Left lung (tissue), 4 donors: ENCODE measurements at regions not wholly inside any gene's neighbourhood (a gene's known extent, or its start where the extent isn't known, plus 50 kb on each side); places are given as distances from the start of the nearest gene placed in this dataset.

Experiments
- ATAC-seq: fragments of 200-7000 bp; cut with Tn5 transposase; one replicate; pipeline ENCODE4 v1.9.1; 2020; ENCODE audit warnings: moderate library complexity
- DNase-seq, 4 donors: peaks; one replicate each; pipeline ENCODE4 v3.0.0-alpha.2; 2013 to 2020
- H3K27ac ChIP-seq, 2 donors: fragments of 200-600 bp; sonication (generic) in 1 of 2; one replicate each; pipeline versions ENCODE4 v1.5.0 to v1.8.0; 2020 to 2021
- H3K27me3 ChIP-seq, 2 donors: fragments of 200-600 bp; sonication (generic) in 1 of 2; one replicate each; pipeline versions ENCODE4 v1.5.0 to v1.8.0; 2020 to 2021
- H3K36me3 ChIP-seq, 2 donors: fragments of 200-600 bp; sonication (generic) in 1 of 2; one replicate each; pipeline versions ENCODE4 v1.5.0 to v1.8.0; 2020 to 2021
- H3K4me1 ChIP-seq, 2 donors: fragments of 200-600 bp; one replicate each; pipeline ENCODE4 v1.8.0; 2021
- H3K4me3 ChIP-seq, 2 donors: fragments of 200-600 bp; sonication (generic) in 1 of 2; one replicate each; pipeline versions ENCODE4 v1.5.0 to v1.8.0; 2020 to 2021; ENCODE audit warnings: mild to moderate bottlenecking in 1 of 2
- H3K9me3 ChIP-seq, 2 donors: fragments of 200-600 bp; sonication (generic) in 1 of 2; one replicate each; pipeline versions ENCODE4 v1.5.0 to v1.8.0; 2020 to 2021
- CTCF ChIP-seq, 2 donors: fragments of 200-600 bp; sonication (generic) in 1 of 2; IDR thresholded peaks; one replicate each; pipeline versions ENCODE4 v1.5.0 to v1.8.0; 2021; ENCODE audit warnings: antibody characterized with exemption in 2 of 2
- intact Hi-C, 2 donors: fragments of 100-400 bp; cut with DNase I; formaldehyde crosslinking; loops; one replicate each; pipeline versions ENCODE4 v1.11.2 to v1.14.2; 2022
- donor health status: DM: no; HTN: yes; CAD: no.
- donor health status: DM: no; HTN: no; CAD: no.

GRCh38 chr6:166824880-166825250 is 131.5 kb downstream of the RNASET2 start:
- H3K27ac ChIP-seq: no peak overlapping the region
- no peaks in the 10 kb centered on the region for H3K4me1 ChIP-seq
- no peaks in the 10 kb centered on the region for H3K36me3 ChIP-seq
- no peak overlapping the region for H3K4me3 ChIP-seq
- ATAC-seq (no peak), DNase-seq (no peak)
- H3K27me3 ChIP-seq: no peaks in the 10 kb centered on the region
- H3K9me3 ChIP-seq: no peaks in the 10 kb centered on the region
- no peak for TF ChIP-seq CTCF (IDR thresholded peaks at IDR 0.05)
- intact Hi-C loops: no loop called here

GRCh38 chr6:166824146-166824879 is 132.0 kb downstream of the RNASET2 start:
- H3K4me3 ChIP-seq: no peak overlapping the region
- intact Hi-C loops: no loop called here
- TF ChIP-seq CTCF (IDR thresholded peaks at IDR 0.05): no peak
- H3K4me1 ChIP-seq: no peaks in the 10 kb centered on the region
- H3K9me3 ChIP-seq: no peaks in the 10 kb centered on the region
- ATAC-seq (no peak), DNase-seq (no peak)
- H3K36me3 ChIP-seq: no peaks in the 10 kb centered on the region
- H3K27me3 ChIP-seq: no peaks in the 10 kb centered on the region
- no peak overlapping the region for H3K27ac ChIP-seq

DNA sequence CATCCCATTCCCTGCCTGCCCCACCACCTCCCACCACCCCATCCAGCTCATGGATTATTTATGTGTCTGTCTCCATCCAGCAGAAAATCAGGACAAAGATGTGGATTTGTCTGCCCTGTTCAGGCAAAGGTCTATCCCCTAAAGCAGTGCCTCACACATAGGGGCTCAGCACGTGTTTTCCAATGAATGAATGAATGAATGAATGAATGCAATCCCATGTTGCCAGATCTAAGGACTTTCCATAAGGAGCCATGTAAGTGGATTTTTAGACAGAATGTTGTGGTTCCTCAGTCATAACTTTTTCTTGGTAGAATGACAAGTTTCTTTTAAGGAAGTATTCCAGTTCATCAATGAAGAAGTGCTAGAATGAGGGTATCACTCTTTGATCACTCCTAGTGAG is 133.7 kb downstream of the RNASET2 start:
- H3K36me3 ChIP-seq: no peaks in the 10 kb centered on the region
- no peaks in the 10 kb centered on the region for H3K27me3 ChIP-seq
- ATAC-seq (no peak), DNase-seq (no peak)
- H3K9me3 ChIP-seq: no peaks in the 10 kb centered on the region
- intact Hi-C loops: no loop called here
- no peak overlapping the region for H3K27ac ChIP-seq
- H3K4me3 ChIP-seq: no peak overlapping the region
- no peaks in the 10 kb centered on the region for H3K4me1 ChIP-seq
- TF ChIP-seq CTCF (IDR thresholded peaks at IDR 0.05): no peak

GRCh38 chr6:166820483-166820882 is 135.9 kb downstream of the RNASET2 start:
- Histone ChIP-seq H3K27me3 (no peaks in the 10 kb centered on the region), H3K9me3 (no peaks in the 10 kb centered on the region), H3K4me1 (no peaks in the 10 kb centered on the region), H3K27ac (no peak overlapping the region), H3K4me3 (no peak overlapping the region), H3K36me3 (no peaks in the 10 kb centered on the region)
- ATAC-seq (no peak), DNase-seq (no peak)
- intact Hi-C loops: no loop called here
- no peak for TF ChIP-seq CTCF (IDR thresholded peaks at IDR 0.05)

GRCh38 chr6:166820070-166820469 is 136.3 kb downstream of the RNASET2 start:
- Histone ChIP-seq H3K4me1 (no peaks in the 10 kb centered on the region), H3K9me3 (no peaks in the 10 kb centered on the region), H3K27ac (no peak overlapping the region), H3K27me3 (no peaks in the 10 kb centered on the region), H3K36me3 (no peaks in the 10 kb centered on the region), H3K4me3 (no peak overlapping the region)
- no peak for TF ChIP-seq CTCF (IDR thresholded peaks at IDR 0.05)
- DNase-seq: no peak
- intact Hi-C loops: no loop called here
- ATAC-seq: no peak
